Tibial nerve (tissue), 4 donors: ENCODE measurements at regions not wholly inside any gene's neighbourhood (a gene's known extent, or its start where the extent isn't known, plus 50 kb on each side); places are given as distances from the start of the nearest gene placed in this dataset.

ENCODE experiments used
- DNase-seq, 2 donors: peaks; one replicate each; pipeline ENCODE4 v3.0.0-alpha.2; 2019; ENCODE audit warnings: low spot score in 2 of 2
- H3K27ac ChIP-seq, 4 donors: fragments of 200-600 bp; sonication (generic) in 3 of 4; one replicate each; pipeline ENCODE4 v1.5.1; 2017 to 2019; ENCODE audit warnings: mild to moderate bottlenecking in 1 of 4
- H3K27me3 ChIP-seq, 2 donors: fragments of 200-600 bp; sonication (generic) in 1 of 2; one replicate each; pipeline versions ENCODE4 v1.5.1 to v1.6.0; 2017 to 2019
- H3K36me3 ChIP-seq, 3 donors: fragments of 200-600 bp; sonication (generic); one replicate each; pipeline ENCODE4 v1.5.1; 2018 to 2019
- H3K4me1 ChIP-seq, 4 donors: fragments of 200-600 bp; sonication (generic) in 3 of 4; one replicate each; pipeline ENCODE4 v1.5.1; 2017 to 2019
- H3K4me3 ChIP-seq, 4 donors: fragments of 200-600 bp; sonication (generic) in 3 of 4; one replicate each; pipeline ENCODE4 v1.5.1; 2017 to 2019; ENCODE audit warnings: mild to moderate bottlenecking in 1 of 4, moderate library complexity in 1 of 4
- H3K9me3 ChIP-seq, 4 donors: fragments of 200-600 bp; sonication (generic) in 3 of 4; one replicate each; pipeline ENCODE4 v1.5.1; 2017 to 2019
- CTCF ChIP-seq, 5 experiments: fragments of 200-600 bp in 3 of 5; fragments of 450-650 bp in 2 of 5; sonication (generic) in 3 of 5; IDR thresholded peaks; one replicate each; pipeline ENCODE4 v1.5.1; 2016 to 2019; ENCODE audit warnings: antibody characterized with exemption in 5 of 5, mild to moderate bottlenecking in 3 of 5, moderate library complexity in 2 of 5
- EP300 ChIP-seq, 2 donors: sonication (generic); formaldehyde crosslinking; IDR thresholded peaks; one replicate each; pipeline ENCODE4 v1.6.1; 2017; ENCODE audit warnings: antibody characterized with exemption in 2 of 2, mild to moderate bottlenecking in 1 of 2
- POLR2A ChIP-seq, 2 donors: fragments of 450-650 bp; IDR thresholded peaks; one replicate each; pipeline ENCODE4 v1.6.1; 2017; ENCODE audit warnings: antibody characterized with exemption in 2 of 2, mild to moderate bottlenecking in 2 of 2, moderate library complexity in 2 of 2
- WGBS, 2 donors: methylation state at CpG; one replicate each; pipeline ENCODE4 v1.1.5; 2018; 5-methylcytosine and 5-hydroxymethylcytosine counted together

GRCh38 chr18:44321868-44322590 lies 358.7 kb upstream of the SETBP1 start:
- no peak overlapping the region for H3K4me3 ChIP-seq
- no peaks in the 10 kb centered on the region for H3K27me3 ChIP-seq
- no peak for TF ChIP-seq POLR2A (IDR thresholded peaks at IDR 0.05)
- no peak for TF ChIP-seq CTCF (IDR thresholded peaks at IDR 0.05)
- TF ChIP-seq EP300 (IDR thresholded peaks at IDR 0.05): no peak
- DNase-seq: no peak
- no peaks in the 10 kb centered on the region for H3K36me3 ChIP-seq
- no peak overlapping the region for H3K27ac ChIP-seq
- 84 to 89% methylated on average over 6 to 7 of the region's 7 CpGs for WGBS, 2 donors
- peaks cover 0 to 3% (median 0%) of the 10 kb centered on the region in 4 donors for H3K4me1 ChIP-seq
- H3K9me3 ChIP-seq: no peaks in the 10 kb centered on the region

GRCh38 chr18:44323125-44323524 lies 357.6 kb upstream of the SETBP1 start:
- Histone ChIP-seq H3K36me3 (no peaks in the 10 kb centered on the region), H3K4me3 (no peak overlapping the region), H3K27me3 (no peaks in the 10 kb centered on the region), H3K9me3 (no peaks in the 10 kb centered on the region), H3K27ac (no peak overlapping the region), H3K4me1 (peaks cover 0 to 3% (median 0%) of the 10 kb centered on the region in 4 donors)
- DNase-seq: no peak
- TF ChIP-seq POLR2A (IDR thresholded peaks at IDR 0.05): no peak
- TF ChIP-seq EP300 (IDR thresholded peaks at IDR 0.05): no peak
- TF ChIP-seq CTCF (IDR thresholded peaks at IDR 0.05): no peak

GRCh38 chr18:44324361-44324760 lies 356.3 kb upstream of the SETBP1 start:
- H3K36me3 ChIP-seq: no peaks in the 10 kb centered on the region
- WGBS, 2 donors: 51 to 55% methylated on average over 2 of the region's 2 CpGs
- TF ChIP-seq POLR2A (IDR thresholded peaks at IDR 0.05): no peak
- no peaks in the 10 kb centered on the region for H3K27me3 ChIP-seq
- no peak overlapping the region for H3K27ac ChIP-seq
- H3K9me3 ChIP-seq: no peaks in the 10 kb centered on the region
- DNase-seq: no peak
- H3K4me3 ChIP-seq: no peak overlapping the region
- peaks cover 0 to 3% (median 0%) of the 10 kb centered on the region in 4 donors for H3K4me1 ChIP-seq

GRCh38 chr18:44325903-44326635 lies 354.6 kb upstream of the SETBP1 start:
- Histone ChIP-seq H3K27ac (no peak overlapping the region), H3K27me3 (no peaks in the 10 kb centered on the region), H3K4me1 (peaks cover 0 to 3% (median 0%) of the 10 kb centered on the region in 4 donors), H3K4me3 (no peak overlapping the region), H3K36me3 (no peaks in the 10 kb centered on the region), H3K9me3 (peaks cover 0 to 5% (median 0%) of the 10 kb centered on the region in 4 donors)
- TF ChIP-seq CTCF (IDR thresholded peaks at IDR 0.05): peak in 4 of 5 experiments; percentile 19 to 49 (median 44)
- TF ChIP-seq EP300 (IDR thresholded peaks at IDR 0.05): no peak
- no peak for TF ChIP-seq POLR2A (IDR thresholded peaks at IDR 0.05)
- 55 to 58% methylated on average over 4 of the region's 4 CpGs for WGBS, 2 donors
- peak; percentile 59 to 88 for DNase-seq

GRCh38 chr18:44331656-44332570 lies 348.8 kb upstream of the SETBP1 start:
- H3K27ac ChIP-seq: no peak overlapping the region
- no peak overlapping the region for H3K4me3 ChIP-seq
- TF ChIP-seq CTCF (IDR thresholded peaks at IDR 0.05) (no peak), POLR2A (IDR thresholded peaks at IDR 0.05) (no peak), EP300 (IDR thresholded peaks at IDR 0.05) (no peak)
- peaks cover 0 to 5% (median 0%) of the 10 kb centered on the region in 4 donors for H3K9me3 ChIP-seq
- H3K4me1 ChIP-seq: no peaks in the 10 kb centered on the region
- no peaks in the 10 kb centered on the region for H3K36me3 ChIP-seq
- H3K27me3 ChIP-seq: no peaks in the 10 kb centered on the region
- DNase-seq: no peak
- 85 to 86% methylated on average over 6 of the region's 6 CpGs for WGBS, 2 donors
